D721Med (cell line): ENCODE measurements at regions not wholly inside any gene's neighbourhood (a gene's known extent, or its start where the extent isn't known, plus 50 kb on each side); places are given as distances from the start of the nearest gene placed in this dataset.

Source experiments
- DNase-seq: peaks from one replicate; pipeline ENCODE4 v3.0.0; 2011; ENCODE audit warnings: low spot score; ENCODE audit not compliant: insufficient read length
- FAIRE-seq: peaks from 2 replicates; lab custom pipeline; 2011; peaks lifted over from hg19 to GRCh38; lab: Jason Lieb, UNC
- CTCF ChIP-seq: IDR thresholded peaks from 2 replicates; pipeline ENCODE4 v1.5.1; 2012; ENCODE audit warnings: mild to moderate bottlenecking, control low read depth; ENCODE audit not compliant: insufficient read depth; ENCODE audit errors: missing control alignments

GRCh38 chrX:16454926-16455325 is 195.0 kb upstream of the S100G start:
- TF ChIP-seq CTCF: no peak
- DNase-seq (no peak), FAIRE-seq (no peak)

- FAIRE-seq: no peak
- TF ChIP-seq CTCF: no peak
- no peak for DNase-seq
These were observed 192.7 kb upstream of the S100G start for GRCh38 chrX:16457239-16457638.

GRCh38 chrX:16458208-16458607 is 191.8 kb upstream of the S100G start:
- DNase-seq: no peak
- TF ChIP-seq CTCF: no peak
- no peak for FAIRE-seq

- DNase-seq: no peak
- FAIRE-seq: no peak
- TF ChIP-seq CTCF: no peak
These were observed 190.9 kb upstream of the S100G start for GRCh38 chrX:16459008-16459407.

- no peak for TF ChIP-seq CTCF
- DNase-seq: no peak
- no peak for FAIRE-seq
These were observed 188.0 kb upstream of the S100G start for GRCh38 chrX:16461968-16462367.

- FAIRE-seq (no peak), DNase-seq (no peak)
- TF ChIP-seq CTCF: no peak
These were observed 187.0 kb upstream of the S100G start for GRCh38 chrX:16462912-16463311.

GRCh38 chrX:16464369-16464768 is 185.6 kb upstream of the S100G start:
- DNase-seq (no peak), FAIRE-seq (no peak)
- no peak for TF ChIP-seq CTCF
